HEK293 (cell line): ENCODE measurements at regions not wholly inside any gene's neighbourhood (a gene's known extent, or its start where the extent isn't known, plus 50 kb on each side); places are given as distances from the start of the nearest gene placed in this dataset.

Experiments
- CTCF ChIA-PET: fragments of 350-600 bp; formaldehyde crosslinking; extraction: SDS; loops from one replicate; lab custom pipeline; 2021; ENCODE audit warnings: antibody characterized with exemption; lab: Yijun Ruan, JAX
- POLR2A ChIA-PET: fragments of 300-600 bp; formaldehyde crosslinking; extraction: SDS; loops from one replicate; lab custom pipeline; 2020; ENCODE audit warnings: antibody characterized with exemption, inconsistent platforms; lab: Yijun Ruan, JAX
- H3K27ac ChIP-seq: fragments of 200-500 bp; sonication (Bioruptor generic); 2 replicates; pipeline ENCODE4 v1.5.1; 2014; ENCODE audit warnings: low read depth, low read length, control low read depth, inconsistent platforms; ENCODE audit errors: extremely low read depth
- H3K36me3 ChIP-seq, 2 experiments: fragments of 200-500 bp in 1 of 2; sonication (Bioruptor generic) in 1 of 2; 1 replicate in 1 of 2; 2 replicates in 1 of 2; pipeline ENCODE4 v1.5.1; 2014 to 2017; ENCODE audit warnings: inconsistent platforms in 2 of 2, low read length in 2 of 2; ENCODE audit not compliant: control insufficient read depth in 2 of 2, insufficient read depth in 1 of 2
- H3K4me1 ChIP-seq: fragments of 200-500 bp; sonication (Bioruptor generic); 2 replicates; pipeline ENCODE4 v1.5.1; 2014; ENCODE audit warnings: mild to moderate bottlenecking, low read length, inconsistent platforms; ENCODE audit not compliant: control insufficient read depth, insufficient read depth
- H3K4me3 ChIP-seq: 2 replicates; pipeline ENCODE4 v1.5.1; 2011; ENCODE audit warnings: low read depth, mild to moderate bottlenecking, control low read depth, low read length, moderate library complexity
- H3K9me3 ChIP-seq: fragments of 200-500 bp; sonication (Bioruptor generic); 2 replicates; pipeline ENCODE4 v1.5.1; 2014; ENCODE audit warnings: low read depth, low read length, inconsistent platforms; ENCODE audit not compliant: control insufficient read depth, insufficient read depth
- ATF2 ChIP-seq: fragments of 450-650 bp; formaldehyde crosslinking; IDR thresholded peaks from 2 replicates; pipeline ENCODE4 v1.5.1; 2016; ENCODE audit warnings: missing biosample characterization, missing genetic modification characterization, low read depth
- BCL6B ChIP-seq: fragments of 450-650 bp; formaldehyde crosslinking; IDR thresholded peaks from 2 replicates; pipeline ENCODE4 v1.5.1; 2017; ENCODE audit warnings: missing biosample characterization, missing genetic modification characterization
- GFI1B ChIP-seq: fragments of 450-650 bp; formaldehyde crosslinking; IDR thresholded peaks from 2 replicates; pipeline ENCODE4 v1.5.1; 2016; ENCODE audit warnings: missing biosample characterization, missing genetic modification characterization
- GLIS2 ChIP-seq: fragments of 450-650 bp; formaldehyde crosslinking; IDR thresholded peaks from 2 replicates; pipeline ENCODE4 v1.5.1; 2016; ENCODE audit warnings: missing biosample characterization, missing genetic modification characterization
- SP2 ChIP-seq: fragments of 450-650 bp; formaldehyde crosslinking; IDR thresholded peaks from 2 replicates; pipeline ENCODE4 v1.5.1; 2016; ENCODE audit warnings: missing biosample characterization, missing genetic modification characterization
- WT1 ChIP-seq: fragments of 450-650 bp; formaldehyde crosslinking; IDR thresholded peaks from 2 replicates; pipeline ENCODE4 v1.5.1; 2016; ENCODE audit warnings: missing biosample characterization, missing genetic modification characterization
- ZBTB1 ChIP-seq: fragments of 450-650 bp; formaldehyde crosslinking; IDR thresholded peaks from 2 replicates; pipeline ENCODE4 v1.5.1; 2016; ENCODE audit warnings: missing biosample characterization, missing genetic modification characterization
- ZNF140 ChIP-seq: fragments of 450-650 bp; formaldehyde crosslinking; IDR thresholded peaks from 2 replicates; pipeline ENCODE4 v1.5.1; 2016; ENCODE audit warnings: missing biosample characterization, missing genetic modification characterization
- ZNF157 ChIP-seq: fragments of 450-650 bp; formaldehyde crosslinking; IDR thresholded peaks from 2 replicates; pipeline ENCODE4 v1.5.1; 2016; ENCODE audit warnings: missing biosample characterization, missing genetic modification characterization
- ZNF266 ChIP-seq: fragments of 450-650 bp; formaldehyde crosslinking; IDR thresholded peaks from 2 replicates; pipeline ENCODE4 v1.5.1; 2016; ENCODE audit warnings: missing biosample characterization, missing genetic modification characterization, low read depth
- ZNF354C ChIP-seq: fragments of 450-650 bp; formaldehyde crosslinking; IDR thresholded peaks from 2 replicates; pipeline ENCODE4 v1.5.1; 2016; ENCODE audit warnings: missing biosample characterization, missing genetic modification characterization, low read depth, borderline replicate concordance
- ZNF391 ChIP-seq: fragments of 450-650 bp; formaldehyde crosslinking; IDR thresholded peaks from 2 replicates; pipeline ENCODE4 v1.5.1; 2016; ENCODE audit warnings: low read depth, missing biosample characterization, missing genetic modification characterization, borderline replicate concordance
- ZNF394 ChIP-seq: fragments of 450-650 bp; formaldehyde crosslinking; IDR thresholded peaks from 2 replicates; pipeline ENCODE4 v1.5.1; 2016; ENCODE audit warnings: missing biosample characterization, missing genetic modification characterization, mild to moderate bottlenecking, moderate library complexity, borderline replicate concordance
- ZNF518A ChIP-seq: fragments of 450-650 bp; formaldehyde crosslinking; conservative IDR thresholded peaks from 2 replicates; pipeline ENCODE4 v1.5.1; 2016; ENCODE audit warnings: low read depth, missing biosample characterization, missing genetic modification characterization
- ZNF530 ChIP-seq: fragments of 450-650 bp; formaldehyde crosslinking; IDR thresholded peaks from 2 replicates; pipeline ENCODE4 v1.5.1; 2016; ENCODE audit warnings: low read depth, missing biosample characterization, missing genetic modification characterization
- ZNF548 ChIP-seq: fragments of 450-650 bp; formaldehyde crosslinking; IDR thresholded peaks from 2 replicates; pipeline ENCODE4 v1.5.1; 2016; ENCODE audit warnings: missing biosample characterization, missing genetic modification characterization
- ZNF600 ChIP-seq: fragments of 450-650 bp; formaldehyde crosslinking; IDR thresholded peaks from 2 replicates; pipeline ENCODE4 v1.5.1; 2016; ENCODE audit warnings: missing biosample characterization, missing genetic modification characterization
- ZNF645 ChIP-seq: fragments of 450-650 bp; formaldehyde crosslinking; IDR thresholded peaks from 2 replicates; pipeline ENCODE4; 2016; ENCODE audit warnings: missing biosample characterization, missing genetic modification characterization
- ZNF660 ChIP-seq: fragments of 450-650 bp; IDR thresholded peaks from 2 replicates; pipeline ENCODE4 v1.5.1; 2018; ENCODE audit warnings: missing biosample characterization, mild to moderate bottlenecking, missing genetic modification characterization
- ZNF837 ChIP-seq: fragments of 450-650 bp; formaldehyde crosslinking; IDR thresholded peaks from 2 replicates; pipeline ENCODE4 v1.5.1; 2016; ENCODE audit warnings: missing biosample characterization, missing genetic modification characterization
- ZSCAN5A ChIP-seq: fragments of 450-650 bp; formaldehyde crosslinking; IDR thresholded peaks from 2 replicates; pipeline ENCODE4 v1.5.1; 2016; ENCODE audit warnings: missing biosample characterization, missing genetic modification characterization

GRCh38 chr3:40939741-40940130 lies 259.6 kb upstream of the CTNNB1 start:
- Histone ChIP-seq H3K36me3 (no peaks in the 10 kb centered on the region), H3K4me1 (no peaks in the 10 kb centered on the region), H3K4me3 (no peak overlapping the region), H3K9me3 (no peaks in the 10 kb centered on the region), H3K27ac (no peak overlapping the region)
- TF ChIP-seq ZSCAN5A (tag by site-specific recombination) (no peak), SP2 (tag by site-specific recombination) (no peak), BCL6B (tag by site-specific recombination) (no peak), ZNF266 (tag by site-specific recombination) (no peak), ZNF518A (tag by site-specific recombination) (no peak), ZNF140 (tag by site-specific recombination) (no peak), ATF2 (tag by site-specific recombination) (no peak), ZNF600 (tag by site-specific recombination) (no peak), ZNF354C (tag by site-specific recombination) (no peak)
- CTCF ChIA-PET, result interaction anchor here (0.6 kb wide), 1 partner anchor 259 kb away, joined by 3 read pairs; no protein-coding TSS in a partner anchor
- POLR2A ChIA-PET, result no interaction called here

- ChIA-PET CTCF (no interaction called here), POLR2A (no interaction called here)
- no peak overlapping the region for H3K27ac ChIP-seq
- no peaks in the 10 kb centered on the region for H3K9me3 ChIP-seq
- H3K36me3 ChIP-seq, result no peaks in the 10 kb centered on the region
- H3K4me3 ChIP-seq, result no peak overlapping the region
- H3K4me1 ChIP-seq, result no peaks in the 10 kb centered on the region
- TF ChIP-seq ZNF837 (no peak), WT1 (no peak), BCL6B (tag by site-specific recombination) (no peak), GLIS2 (tag by site-specific recombination) (no peak), ZNF645 (tag by site-specific recombination) (no peak), ZNF394 (no peak), ZNF530 (tag by site-specific recombination) (no peak), ZNF660 (no peak), ZNF391 (tag by site-specific recombination) (no peak), ZNF548 (no peak), ZNF157 (tag by site-specific recombination) (no peak), ZBTB1 (tag by site-specific recombination) (no peak), ZSCAN5A (tag by site-specific recombination) (no peak), GFI1B (tag by site-specific recombination) (no peak)
These were observed 258.7 kb upstream of the CTNNB1 start for GRCh38 chr3:40940651-40941050.
